Muscle layer of duodenum (tissue), 2 donors: ENCODE measurements at regions not wholly inside any gene's neighbourhood (a gene's known extent, or its start where the extent isn't known, plus 50 kb on each side); places are given as distances from the start of the nearest gene placed in this dataset.

Source experiments
- H3K27ac ChIP-seq: one replicate; pipeline ENCODE4 v1.7.0; 2013; ENCODE audit warnings: mild to moderate bottlenecking, low read length
- H3K27me3 ChIP-seq: one replicate; pipeline ENCODE4 v1.7.0; 2013; ENCODE audit warnings: low read depth, mild to moderate bottlenecking, control low read depth, low read length
- H3K36me3 ChIP-seq, 2 donors: one replicate each; pipeline ENCODE4 v1.7.0; 2013; ENCODE audit warnings: low read length in 2 of 2, control low read depth in 1 of 2, mild to moderate bottlenecking in 1 of 2; ENCODE audit not compliant: insufficient read depth in 2 of 2, control insufficient read depth in 1 of 2
- H3K4me1 ChIP-seq, 2 donors: one replicate each; pipeline ENCODE4 v1.7.0; 2013; ENCODE audit warnings: low read length in 2 of 2, mild to moderate bottlenecking in 2 of 2, control low read depth in 1 of 2, moderate library complexity in 1 of 2; ENCODE audit not compliant: insufficient read depth in 2 of 2, control insufficient read depth in 1 of 2
- H3K4me3 ChIP-seq, 2 donors: one replicate each; pipeline ENCODE4 v1.7.0; 2013; ENCODE audit warnings: low read length in 2 of 2, low read depth in 1 of 2, mild to moderate bottlenecking in 1 of 2
- H3K9me3 ChIP-seq, 2 donors: one replicate each; pipeline ENCODE4 v1.7.0; 2013; ENCODE audit warnings: low read length in 2 of 2, control low read depth in 1 of 2, mild to moderate bottlenecking in 1 of 2; ENCODE audit not compliant: control insufficient read depth in 1 of 2
- donor health status: healthy.

DNA sequence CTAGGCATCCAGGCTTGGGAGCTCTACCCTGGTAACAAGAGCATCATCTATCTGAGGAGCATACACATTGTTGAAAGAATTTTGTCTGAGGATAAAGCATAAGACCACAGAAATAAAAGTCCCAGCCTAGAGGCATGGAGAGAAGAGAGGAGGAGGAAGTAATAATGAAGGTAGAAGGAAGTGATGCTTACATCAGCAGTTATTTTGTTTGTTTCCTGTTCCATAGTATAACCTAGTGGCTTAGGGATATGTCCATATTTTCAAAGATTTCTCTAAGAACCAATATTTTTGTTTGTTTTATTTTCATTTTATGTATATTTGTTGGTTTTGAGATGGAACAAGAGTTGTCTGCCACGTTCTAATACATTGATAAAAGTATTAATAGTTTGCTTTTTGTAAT is 407.4 kb upstream of the SETBP1 start:
- H3K27me3 ChIP-seq, result no peaks in the 10 kb centered on the region
- no peaks in the 10 kb centered on the region for H3K36me3 ChIP-seq

GRCh38 chr18:44280479-44280878 is 400.2 kb upstream of the SETBP1 start:
- no peak overlapping the region for H3K27ac ChIP-seq
- H3K4me3 ChIP-seq, result no peak overlapping the region
- H3K27me3 ChIP-seq, result no peaks in the 10 kb centered on the region
- H3K36me3 ChIP-seq, result no peaks in the 10 kb centered on the region
- H3K9me3 ChIP-seq, result no peaks in the 10 kb centered on the region
- H3K4me1 ChIP-seq, result peaks cover 0 to 8% of the 10 kb centered on the region in 2 donors

More for the DNA sequence above, 407.4 kb upstream of the SETBP1 start:
- Histone ChIP-seq H3K9me3 (no peaks in the 10 kb centered on the region), H3K4me3 (no peak overlapping the region), H3K27ac (no peak overlapping the region), H3K4me1 (no peaks in the 10 kb centered on the region)

GRCh38 chr18:44286049-44286448 is 394.6 kb upstream of the SETBP1 start:
- no peak overlapping the region for H3K27ac ChIP-seq
- H3K4me3 ChIP-seq, result no peak overlapping the region
- no peaks in the 10 kb centered on the region for H3K9me3 ChIP-seq
- H3K4me1 ChIP-seq, result peaks cover 0 to 8% of the 10 kb centered on the region in 2 donors
- no peaks in the 10 kb centered on the region for H3K36me3 ChIP-seq
- no peaks in the 10 kb centered on the region for H3K27me3 ChIP-seq

GRCh38 chr18:44290366-44290977 is 390.2 kb upstream of the SETBP1 start:
- H3K9me3 ChIP-seq, result no peaks in the 10 kb centered on the region
- no peaks in the 10 kb centered on the region for H3K36me3 ChIP-seq
- no peaks in the 10 kb centered on the region for H3K4me1 ChIP-seq
- no peak overlapping the region for H3K4me3 ChIP-seq
- no peak overlapping the region for H3K27ac ChIP-seq
- H3K27me3 ChIP-seq, result no peaks in the 10 kb centered on the region

GRCh38 chr18:44298566-44298965 is 382.1 kb upstream of the SETBP1 start:
- H3K4me3 ChIP-seq, result no peak overlapping the region
- H3K9me3 ChIP-seq, result no peaks in the 10 kb centered on the region
- no peaks in the 10 kb centered on the region for H3K36me3 ChIP-seq
- no peaks in the 10 kb centered on the region for H3K4me1 ChIP-seq
- H3K27ac ChIP-seq, result no peak overlapping the region
- no peaks in the 10 kb centered on the region for H3K27me3 ChIP-seq

GRCh38 chr18:44309185-44309584 is 371.5 kb upstream of the SETBP1 start:
- no peak overlapping the region for H3K27ac ChIP-seq
- no peaks in the 10 kb centered on the region for H3K4me1 ChIP-seq
- H3K27me3 ChIP-seq, result no peaks in the 10 kb centered on the region
- H3K9me3 ChIP-seq, result peaks cover 0 to 12% of the 10 kb centered on the region in 2 donors
- no peaks in the 10 kb centered on the region for H3K36me3 ChIP-seq
- H3K4me3 ChIP-seq, result no peak overlapping the region

DNA sequence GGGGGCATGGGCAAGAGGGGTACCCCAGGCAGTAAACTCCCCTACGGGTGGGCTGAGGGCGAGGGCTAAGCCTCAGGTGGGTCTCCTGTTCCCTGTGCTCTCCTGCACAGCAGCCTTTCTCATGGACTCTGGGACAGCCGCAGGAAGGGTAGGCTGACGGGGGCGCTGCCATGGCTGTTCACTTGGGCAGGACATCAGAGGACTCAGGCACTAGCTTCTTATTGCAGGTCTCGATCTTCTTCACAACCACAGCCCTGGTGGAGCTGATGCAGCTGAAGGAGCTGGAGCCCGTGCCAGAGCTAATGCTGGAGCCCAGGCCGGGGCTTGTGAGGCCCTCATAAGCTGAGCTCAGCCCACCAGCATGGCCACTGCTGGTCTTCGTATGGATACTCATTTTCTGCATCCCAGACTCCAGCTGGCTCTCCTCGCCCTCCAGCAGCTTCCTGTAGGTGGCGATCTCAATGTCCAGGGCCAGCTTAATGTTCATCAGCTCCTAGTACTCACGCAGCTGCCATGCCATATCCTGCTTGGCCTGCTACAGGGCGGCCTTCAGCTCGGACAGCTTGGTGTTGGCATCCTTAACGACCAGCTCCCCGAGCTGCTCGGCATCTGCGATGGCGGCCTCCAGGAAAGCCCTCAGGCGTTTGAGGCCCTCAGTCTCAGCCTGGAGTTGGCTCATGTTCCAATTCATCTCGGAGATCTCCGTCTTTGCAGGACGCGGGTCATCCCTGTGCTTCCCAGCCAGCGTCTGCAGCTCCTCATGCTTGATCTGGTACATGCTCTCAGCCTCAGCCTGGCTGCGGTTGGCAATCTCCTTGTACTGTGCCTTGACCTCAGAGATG is 359.8 kb upstream of the SETBP1 start:
- no peaks in the 10 kb centered on the region for H3K4me1 ChIP-seq
- no peaks in the 10 kb centered on the region for H3K27me3 ChIP-seq
- no peaks in the 10 kb centered on the region for H3K9me3 ChIP-seq
- no peaks in the 10 kb centered on the region for H3K36me3 ChIP-seq
- no peak overlapping the region for H3K4me3 ChIP-seq
- H3K27ac ChIP-seq, result no peak overlapping the region

- Histone ChIP-seq H3K4me3 (no peak overlapping the region), H3K27me3 (no peaks in the 10 kb centered on the region), H3K36me3 (no peaks in the 10 kb centered on the region), H3K9me3 (no peaks in the 10 kb centered on the region), H3K27ac (no peak overlapping the region), H3K4me1 (no peaks in the 10 kb centered on the region)
Observed at GRCh38 chr18:44321868-44322590, 358.7 kb upstream of the SETBP1 start.

- no peak overlapping the region for H3K4me3 ChIP-seq
- H3K4me1 ChIP-seq, result no peaks in the 10 kb centered on the region
- no peaks in the 10 kb centered on the region for H3K27me3 ChIP-seq
- H3K9me3 ChIP-seq, result no peaks in the 10 kb centered on the region
- H3K27ac ChIP-seq, result peak overlapping the region; percentile 3
- H3K36me3 ChIP-seq, result no peaks in the 10 kb centered on the region
Observed at GRCh38 chr18:44323125-44323524, 357.6 kb upstream of the SETBP1 start.

DNA sequence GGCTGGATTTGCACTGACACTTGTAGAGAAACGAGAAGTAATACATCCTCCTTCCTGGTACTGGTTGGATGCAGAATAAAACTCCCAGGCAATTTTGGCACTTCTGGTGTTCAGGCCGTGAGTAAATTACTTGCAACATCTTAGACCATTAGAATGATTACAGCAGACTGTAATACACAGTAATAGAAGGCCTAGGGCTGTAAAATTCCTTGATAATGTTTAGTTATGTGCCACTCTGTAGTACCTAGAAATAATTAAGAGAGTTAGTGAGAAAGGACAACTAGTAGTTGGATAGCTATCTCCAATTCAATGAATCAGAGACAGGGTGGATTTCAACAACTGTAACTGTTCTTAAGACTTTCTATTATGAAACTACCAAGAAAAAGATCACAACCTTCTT is 356.3 kb upstream of the SETBP1 start:
- Histone ChIP-seq H3K27me3 (no peaks in the 10 kb centered on the region), H3K36me3 (no peaks in the 10 kb centered on the region), H3K27ac (no peak overlapping the region), H3K4me1 (no peaks in the 10 kb centered on the region), H3K9me3 (no peaks in the 10 kb centered on the region), H3K4me3 (no peak overlapping the region)

GRCh38 chr18:44325903-44326635 is 354.6 kb upstream of the SETBP1 start:
- Histone ChIP-seq H3K9me3 (peaks cover 0 to 4% of the 10 kb centered on the region in 2 donors), H3K27ac (no peak overlapping the region), H3K36me3 (no peaks in the 10 kb centered on the region), H3K4me3 (no peak overlapping the region), H3K27me3 (no peaks in the 10 kb centered on the region), H3K4me1 (no peaks in the 10 kb centered on the region)
